ENCODE measurements at regions not wholly inside any gene's neighbourhood (a gene's known extent, or its start where the extent isn't known, plus 50 kb on each side); places are given as distances from the start of the nearest gene placed in this dataset.

GRCh38 chr1:157937744-157938143 lies 55.7 kb upstream of the KIRREL1 start:
- no peak for TF ChIP-seq CTCF (IDR thresholded peaks at IDR 0.05)
- TF ChIP-seq, protein P1, sequence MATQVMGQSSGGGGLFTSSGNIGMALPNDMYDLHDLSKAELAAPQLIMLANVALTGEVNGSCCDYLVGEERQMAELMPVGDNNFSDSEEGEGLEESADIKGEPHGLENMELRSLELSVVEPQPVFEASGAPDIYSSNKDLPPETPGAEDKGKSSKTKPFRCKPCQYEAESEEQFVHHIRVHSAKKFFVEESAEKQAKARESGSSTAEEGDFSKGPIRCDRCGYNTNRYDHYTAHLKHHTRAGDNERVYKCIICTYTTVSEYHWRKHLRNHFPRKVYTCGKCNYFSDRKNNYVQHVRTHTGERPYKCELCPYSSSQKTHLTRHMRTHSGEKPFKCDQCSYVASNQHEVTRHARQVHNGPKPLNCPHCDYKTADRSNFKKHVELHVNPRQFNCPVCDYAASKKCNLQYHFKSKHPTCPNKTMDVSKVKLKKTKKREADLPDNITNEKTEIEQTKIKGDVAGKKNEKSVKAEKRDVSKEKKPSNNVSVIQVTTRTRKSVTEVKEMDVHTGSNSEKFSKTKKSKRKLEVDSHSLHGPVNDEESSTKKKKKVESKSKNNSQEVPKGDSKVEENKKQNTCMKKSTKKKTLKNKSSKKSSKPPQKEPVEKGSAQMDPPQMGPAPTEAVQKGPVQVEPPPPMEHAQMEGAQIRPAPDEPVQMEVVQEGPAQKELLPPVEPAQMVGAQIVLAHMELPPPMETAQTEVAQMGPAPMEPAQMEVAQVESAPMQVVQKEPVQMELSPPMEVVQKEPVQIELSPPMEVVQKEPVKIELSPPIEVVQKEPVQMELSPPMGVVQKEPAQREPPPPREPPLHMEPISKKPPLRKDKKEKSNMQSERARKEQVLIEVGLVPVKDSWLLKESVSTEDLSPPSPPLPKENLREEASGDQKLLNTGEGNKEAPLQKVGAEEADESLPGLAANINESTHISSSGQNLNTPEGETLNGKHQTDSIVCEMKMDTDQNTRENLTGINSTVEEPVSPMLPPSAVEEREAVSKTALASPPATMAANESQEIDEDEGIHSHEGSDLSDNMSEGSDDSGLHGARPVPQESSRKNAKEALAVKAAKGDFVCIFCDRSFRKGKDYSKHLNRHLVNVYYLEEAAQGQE (IDR thresholded peaks at IDR 0.05; ENCODE audit: insufficient read depth in 1 of 2, low read depth in 2 of 2, low read length in 1 of 2) = no peak
- TF ChIP-seq SIN3A (IDR thresholded peaks at IDR 0.05; ENCODE audit: borderline replicate concordance, insufficient read depth, low read depth, low read length) = no peak
